SK-N-SH treated with all-trans-retinoic acid at 6 μM for 48 hours (cell line): ENCODE measurements at regions not wholly inside any gene's neighbourhood (a gene's known extent, or its start where the extent isn't known, plus 50 kb on each side); places are given as distances from the start of the nearest gene placed in this dataset.

ENCODE experiments used
- ATAC-seq: fragments of 200-7000 bp; cut with Tn5 transposase; 3 replicates; pipeline ENCODE4 v1.9.1; 2020; ENCODE audit warnings: mild to moderate bottlenecking, moderate library complexity
- BACH2 ChIP-seq: fragments of 250-450 bp; sonication (Bioruptor Pico); IDR thresholded peaks from 2 replicates; pipeline ENCODE4 v1.9.0; 2021; ENCODE audit warnings: mild to moderate bottlenecking, borderline replicate concordance
- CSDC2 ChIP-seq: fragments of 250-450 bp; sonication (Bioruptor Pico); IDR thresholded peaks from 2 replicates; pipeline ENCODE4 v1.5.0; 2020; ENCODE audit warnings: mild to moderate bottlenecking, moderate library complexity
- ESRRG ChIP-seq: fragments of 250-450 bp; sonication (Bioruptor Pico); IDR thresholded peaks from 2 replicates; pipeline ENCODE4 v1.6.1; 2021; ENCODE audit warnings: mild to moderate bottlenecking
- GLIS3 ChIP-seq: fragments of 250-450 bp; sonication (Bioruptor Pico); IDR thresholded peaks from 2 replicates; pipeline ENCODE4 v1.5.0; 2020; ENCODE audit warnings: mild to moderate bottlenecking, moderate library complexity
- PPARA ChIP-seq: fragments of 250-450 bp; sonication (Bioruptor Pico); IDR thresholded peaks from 2 replicates; pipeline ENCODE4 v1.5.0; 2020; ENCODE audit warnings: mild to moderate bottlenecking, borderline replicate concordance
- SNAI2 ChIP-seq: fragments of 250-450 bp; sonication (Bioruptor Pico); IDR thresholded peaks from 2 replicates; pipeline ENCODE4 v1.5.0; 2020; ENCODE audit warnings: mild to moderate bottlenecking, moderate library complexity
- TCF4 ChIP-seq: fragments of 250-450 bp; sonication (Bioruptor Pico); IDR thresholded peaks from 2 replicates; pipeline ENCODE4 v1.8.0; 2021; ENCODE audit warnings: mild to moderate bottlenecking, moderate library complexity, borderline replicate concordance
- TOX ChIP-seq: fragments of 250-450 bp; sonication (Bioruptor Pico); IDR thresholded peaks from 2 replicates; pipeline ENCODE4 v1.8.0; 2021; ENCODE audit warnings: mild to moderate bottlenecking, moderate library complexity, borderline replicate concordance
- ZFP3 ChIP-seq: fragments of 250-450 bp; sonication (Bioruptor Pico); IDR thresholded peaks from 2 replicates; pipeline ENCODE4 v1.5.0; 2020; ENCODE audit warnings: mild to moderate bottlenecking, moderate library complexity
- ZNF565 ChIP-seq: fragments of 450-650 bp; formaldehyde crosslinking; conservative IDR thresholded peaks from 2 replicates; pipeline ENCODE4 v1.5.0; 2020; ENCODE audit warnings: low read depth, mild to moderate bottlenecking, moderate library complexity
- ZNF70 ChIP-seq: fragments of 450-650 bp; formaldehyde crosslinking; IDR thresholded peaks from 2 replicates; pipeline ENCODE4 v1.5.0; 2020; ENCODE audit warnings: mild to moderate bottlenecking, moderate library complexity
- ZNF8 ChIP-seq: fragments of 450-650 bp; formaldehyde crosslinking; IDR thresholded peaks from 2 replicates; pipeline ENCODE4 v1.5.0; 2020; ENCODE audit warnings: mild to moderate bottlenecking, moderate library complexity
- TF ChIP-seq, protein P1 (sequence below): fragments of 250-450 bp; sonication (Bioruptor Pico); IDR thresholded peaks from 2 replicates; pipeline ENCODE4 v1.8.0; 2021; ENCODE audit warnings: low read depth, mild to moderate bottlenecking, moderate library complexity, borderline replicate concordance
- TF ChIP-seq, protein P2 (sequence below): fragments of 250-450 bp; sonication (Bioruptor Pico); IDR thresholded peaks from 2 replicates; pipeline ENCODE4 v1.5.1; 2021; ENCODE audit warnings: mild to moderate bottlenecking, moderate library complexity
- TF ChIP-seq, protein P3 (sequence below): fragments of 250-450 bp; sonication (Bioruptor Pico); IDR thresholded peaks from 2 replicates; pipeline ENCODE4 v1.8.0; 2020; ENCODE audit warnings: mild to moderate bottlenecking, moderate library complexity, borderline replicate concordance
- TF ChIP-seq, protein P4 (sequence below): fragments of 250-450 bp; sonication (Bioruptor Pico); IDR thresholded peaks from 2 replicates; pipeline ENCODE4 v1.5.0; 2020; ENCODE audit warnings: mild to moderate bottlenecking, moderate library complexity

DNA sequence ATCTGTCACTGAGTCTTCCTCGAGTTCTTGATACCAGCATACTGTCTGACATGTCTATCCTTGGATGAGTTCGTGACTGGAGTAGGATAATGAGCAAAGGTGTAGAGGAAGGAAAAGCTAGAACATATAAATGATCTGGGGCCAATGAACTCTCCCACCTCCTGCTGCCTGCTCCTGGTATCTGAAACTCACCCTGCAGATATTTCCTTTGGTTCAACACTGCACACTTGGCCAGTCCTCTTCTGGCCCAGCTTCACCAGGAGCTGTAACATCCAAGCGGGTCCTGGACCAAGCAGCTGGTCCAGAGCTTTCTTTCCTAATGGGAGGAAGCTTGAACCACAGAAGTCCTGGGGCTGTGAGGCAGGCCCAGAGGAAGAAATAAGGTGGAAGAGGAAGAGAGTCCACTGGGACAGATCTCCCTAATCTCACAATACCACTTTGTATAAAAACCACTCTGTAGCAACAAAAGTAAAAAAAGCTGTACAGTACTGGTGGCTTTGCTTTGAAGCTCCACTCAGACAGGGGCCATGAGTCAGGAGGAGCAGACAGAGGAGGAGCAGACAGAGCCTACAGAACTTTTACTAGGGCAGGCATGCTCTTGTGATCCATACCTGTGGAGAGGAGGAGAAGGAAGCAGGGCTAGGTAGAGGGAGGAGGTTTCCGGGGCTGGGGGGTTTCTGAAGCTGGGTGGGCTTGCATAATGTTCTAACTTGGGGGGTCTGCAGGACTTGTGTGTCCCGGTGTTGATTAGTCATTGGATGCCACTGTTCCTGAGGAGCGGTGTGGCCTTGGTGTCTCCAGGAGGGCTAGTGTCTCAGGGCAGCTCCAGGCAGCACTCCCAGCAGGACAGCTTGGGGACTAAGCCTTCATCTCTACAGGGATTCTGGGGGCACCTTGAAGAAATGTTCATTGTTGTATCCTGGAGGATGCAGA, 166.9 kb downstream of the ABHD5 start:
- TF ChIP-seq ZFP3 (CRISPR knock-in tag) (no peak), ZNF565 (no peak), CSDC2 (no peak), ZNF70 (CRISPR knock-in tag) (no peak), ZNF8 (CRISPR knock-in tag) (no peak), GLIS3 (CRISPR knock-in tag) (no peak), TOX (CRISPR knock-in tag) (no peak), SNAI2 (CRISPR knock-in tag) (no peak)
- TF ChIP-seq, protein P1, sequence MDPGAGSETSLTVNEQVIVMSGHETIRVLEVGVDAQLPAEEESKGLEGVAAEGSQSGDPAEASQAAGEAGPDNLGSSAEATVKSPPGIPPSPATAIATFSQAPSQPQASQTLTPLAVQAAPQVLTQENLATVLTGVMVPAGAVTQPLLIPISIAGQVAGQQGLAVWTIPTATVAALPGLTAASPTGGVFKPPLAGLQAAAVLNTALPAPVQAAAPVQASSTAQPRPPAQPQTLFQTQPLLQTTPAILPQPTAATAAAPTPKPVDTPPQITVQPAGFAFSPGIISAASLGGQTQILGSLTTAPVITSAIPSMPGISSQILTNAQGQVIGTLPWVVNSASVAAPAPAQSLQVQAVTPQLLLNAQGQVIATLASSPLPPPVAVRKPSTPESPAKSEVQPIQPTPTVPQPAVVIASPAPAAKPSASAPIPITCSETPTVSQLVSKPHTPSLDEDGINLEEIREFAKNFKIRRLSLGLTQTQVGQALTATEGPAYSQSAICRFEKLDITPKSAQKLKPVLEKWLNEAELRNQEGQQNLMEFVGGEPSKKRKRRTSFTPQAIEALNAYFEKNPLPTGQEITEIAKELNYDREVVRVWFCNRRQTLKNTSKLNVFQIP (CRISPR knock-in tag): no peak
- TF ChIP-seq, protein P2, sequence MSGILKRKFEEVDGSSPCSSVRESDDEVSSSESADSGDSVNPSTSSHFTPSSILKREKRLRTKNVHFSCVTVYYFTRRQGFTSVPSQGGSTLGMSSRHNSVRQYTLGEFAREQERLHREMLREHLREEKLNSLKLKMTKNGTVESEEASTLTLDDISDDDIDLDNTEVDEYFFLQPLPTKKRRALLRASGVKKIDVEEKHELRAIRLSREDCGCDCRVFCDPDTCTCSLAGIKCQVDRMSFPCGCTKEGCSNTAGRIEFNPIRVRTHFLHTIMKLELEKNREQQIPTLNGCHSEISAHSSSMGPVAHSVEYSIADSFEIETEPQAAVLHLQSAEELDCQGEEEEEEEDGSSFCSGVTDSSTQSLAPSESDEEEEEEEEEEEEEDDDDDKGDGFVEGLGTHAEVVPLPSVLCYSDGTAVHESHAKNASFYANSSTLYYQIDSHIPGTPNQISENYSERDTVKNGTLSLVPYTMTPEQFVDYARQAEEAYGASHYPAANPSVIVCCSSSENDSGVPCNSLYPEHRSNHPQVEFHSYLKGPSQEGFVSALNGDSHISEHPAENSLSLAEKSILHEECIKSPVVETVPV: no peak
- ATAC-seq: no peak

DNA sequence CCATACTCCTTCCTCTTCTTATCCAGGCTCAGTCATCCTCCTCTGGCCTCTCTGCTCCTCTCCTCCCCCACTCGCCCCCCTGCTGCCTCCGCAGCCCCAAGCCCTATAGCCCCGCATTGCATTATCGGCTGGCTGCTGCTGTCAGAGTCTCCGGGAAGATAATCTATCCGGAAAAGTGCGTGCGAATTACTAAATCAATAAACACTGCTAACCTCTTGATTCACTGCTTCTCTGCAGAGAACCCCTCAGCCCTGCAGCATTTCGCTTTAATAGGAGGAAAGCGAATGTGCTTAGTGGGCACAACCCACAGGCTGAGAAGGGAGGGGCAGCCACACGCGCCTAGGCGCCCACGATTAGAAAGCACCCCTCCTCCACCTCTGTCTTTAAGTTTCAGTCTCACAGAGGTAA, 167.6 kb downstream of the ABHD5 start:
- TF ChIP-seq GLIS3 (CRISPR knock-in tag) (no peak), TCF4 (no peak), CSDC2 (no peak), ESRRG (CRISPR knock-in tag) (no peak), TOX (CRISPR knock-in tag) (no peak)
- TF ChIP-seq, protein P1 (CRISPR knock-in tag): no peak
- ATAC-seq: no peak

DNA sequence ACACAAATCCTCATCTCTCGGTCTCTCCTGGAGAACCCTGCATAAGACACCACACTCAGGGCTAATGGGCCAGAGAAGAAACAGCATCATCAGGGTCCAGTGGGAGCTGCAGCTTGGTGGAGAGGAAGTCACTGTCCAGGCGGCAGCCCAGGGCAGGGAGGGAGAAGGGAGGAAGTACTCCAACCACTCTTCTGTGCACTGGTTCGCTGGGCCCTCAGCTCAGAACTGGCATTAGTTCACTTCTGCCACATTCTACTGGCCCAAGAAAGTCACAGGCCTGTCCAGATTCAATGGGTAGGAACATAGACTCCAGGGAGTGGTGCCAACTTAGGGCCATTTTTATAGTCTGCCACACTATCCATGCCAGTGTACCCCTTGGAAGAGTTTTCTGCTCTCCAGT, 169.0 kb downstream of the ABHD5 start:
- TF ChIP-seq, protein P3, sequence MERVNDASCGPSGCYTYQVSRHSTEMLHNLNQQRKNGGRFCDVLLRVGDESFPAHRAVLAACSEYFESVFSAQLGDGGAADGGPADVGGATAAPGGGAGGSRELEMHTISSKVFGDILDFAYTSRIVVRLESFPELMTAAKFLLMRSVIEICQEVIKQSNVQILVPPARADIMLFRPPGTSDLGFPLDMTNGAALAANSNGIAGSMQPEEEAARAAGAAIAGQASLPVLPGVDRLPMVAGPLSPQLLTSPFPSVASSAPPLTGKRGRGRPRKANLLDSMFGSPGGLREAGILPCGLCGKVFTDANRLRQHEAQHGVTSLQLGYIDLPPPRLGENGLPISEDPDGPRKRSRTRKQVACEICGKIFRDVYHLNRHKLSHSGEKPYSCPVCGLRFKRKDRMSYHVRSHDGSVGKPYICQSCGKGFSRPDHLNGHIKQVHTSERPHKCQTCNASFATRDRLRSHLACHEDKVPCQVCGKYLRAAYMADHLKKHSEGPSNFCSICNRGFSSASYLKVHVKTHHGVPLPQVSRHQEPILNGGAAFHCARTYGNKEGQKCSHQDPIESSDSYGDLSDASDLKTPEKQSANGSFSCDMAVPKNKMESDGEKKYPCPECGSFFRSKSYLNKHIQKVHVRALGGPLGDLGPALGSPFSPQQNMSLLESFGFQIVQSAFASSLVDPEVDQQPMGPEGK: no peak
- TF ChIP-seq, protein P4, sequence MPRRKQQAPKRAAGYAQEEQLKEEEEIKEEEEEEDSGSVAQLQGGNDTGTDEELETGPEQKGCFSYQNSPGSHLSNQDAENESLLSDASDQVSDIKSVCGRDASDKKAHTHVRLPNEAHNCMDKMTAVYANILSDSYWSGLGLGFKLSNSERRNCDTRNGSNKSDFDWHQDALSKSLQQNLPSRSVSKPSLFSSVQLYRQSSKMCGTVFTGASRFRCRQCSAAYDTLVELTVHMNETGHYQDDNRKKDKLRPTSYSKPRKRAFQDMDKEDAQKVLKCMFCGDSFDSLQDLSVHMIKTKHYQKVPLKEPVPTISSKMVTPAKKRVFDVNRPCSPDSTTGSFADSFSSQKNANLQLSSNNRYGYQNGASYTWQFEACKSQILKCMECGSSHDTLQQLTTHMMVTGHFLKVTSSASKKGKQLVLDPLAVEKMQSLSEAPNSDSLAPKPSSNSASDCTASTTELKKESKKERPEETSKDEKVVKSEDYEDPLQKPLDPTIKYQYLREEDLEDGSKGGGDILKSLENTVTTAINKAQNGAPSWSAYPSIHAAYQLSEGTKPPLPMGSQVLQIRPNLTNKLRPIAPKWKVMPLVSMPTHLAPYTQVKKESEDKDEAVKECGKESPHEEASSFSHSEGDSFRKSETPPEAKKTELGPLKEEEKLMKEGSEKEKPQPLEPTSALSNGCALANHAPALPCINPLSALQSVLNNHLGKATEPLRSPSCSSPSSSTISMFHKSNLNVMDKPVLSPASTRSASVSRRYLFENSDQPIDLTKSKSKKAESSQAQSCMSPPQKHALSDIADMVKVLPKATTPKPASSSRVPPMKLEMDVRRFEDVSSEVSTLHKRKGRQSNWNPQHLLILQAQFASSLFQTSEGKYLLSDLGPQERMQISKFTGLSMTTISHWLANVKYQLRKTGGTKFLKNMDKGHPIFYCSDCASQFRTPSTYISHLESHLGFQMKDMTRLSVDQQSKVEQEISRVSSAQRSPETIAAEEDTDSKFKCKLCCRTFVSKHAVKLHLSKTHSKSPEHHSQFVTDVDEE: no peak
- TF ChIP-seq PPARA (CRISPR knock-in tag): no peak
- no peak for TF ChIP-seq ZNF565
- no peak for TF ChIP-seq ZFP3 (CRISPR knock-in tag)
- no peak for TF ChIP-seq GLIS3 (CRISPR knock-in tag)
- no peak for TF ChIP-seq ESRRG (CRISPR knock-in tag)
- no peak for TF ChIP-seq ZNF8 (CRISPR knock-in tag)
- TF ChIP-seq BACH2 (CRISPR knock-in tag): no peak
- TF ChIP-seq SNAI2 (CRISPR knock-in tag): no peak
- TF ChIP-seq TCF4: no peak
- TF ChIP-seq, protein P1 (CRISPR knock-in tag): no peak
- TF ChIP-seq, all 23 proteins: peak for 0
- ATAC-seq: no peak
